ENCODE measurements at regions not wholly inside any gene's neighbourhood (a gene's known extent, or its start where the extent isn't known, plus 50 kb on each side); places are given as distances from the start of the nearest gene placed in this dataset.

DNA sequence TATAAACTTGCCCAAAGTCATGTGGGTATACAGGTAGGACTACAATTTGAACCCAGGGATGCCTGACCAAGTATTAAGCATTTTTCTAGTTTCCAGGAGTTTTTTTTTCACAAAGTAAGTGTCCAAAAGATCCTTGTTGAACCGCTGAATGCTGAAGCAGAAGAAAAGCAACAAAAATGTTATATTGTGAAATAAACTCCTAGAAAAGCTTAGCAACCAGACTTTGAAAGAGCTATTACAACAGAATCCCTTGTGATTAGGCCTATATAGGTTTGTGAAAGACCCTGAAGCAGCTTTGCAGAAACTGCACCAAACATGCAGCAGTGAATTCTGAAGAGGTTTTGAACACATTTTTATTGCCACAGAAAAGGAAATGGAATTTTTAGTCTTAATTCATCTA lies 236.8 kb downstream of the TUSC7 start:
- H3K4me3 ChIP-seq (ENCODE audit: low read depth, low read length), result no peak overlapping the region
- DNase-seq (ENCODE audit: low read depth, low spot score), result no peak
- ChIA-PET CTCF (interaction anchor here (1.4 kb wide), 1 partner anchor 10 kb away, joined by 3 read pairs; no protein-coding TSS in a partner anchor), POLR2A (no interaction called here)
- H3K27me3 ChIP-seq (ENCODE audit: control insufficient read depth, insufficient read depth, low read length), result no peaks in the 10 kb centered on the region
- TF ChIP-seq, protein P1, sequence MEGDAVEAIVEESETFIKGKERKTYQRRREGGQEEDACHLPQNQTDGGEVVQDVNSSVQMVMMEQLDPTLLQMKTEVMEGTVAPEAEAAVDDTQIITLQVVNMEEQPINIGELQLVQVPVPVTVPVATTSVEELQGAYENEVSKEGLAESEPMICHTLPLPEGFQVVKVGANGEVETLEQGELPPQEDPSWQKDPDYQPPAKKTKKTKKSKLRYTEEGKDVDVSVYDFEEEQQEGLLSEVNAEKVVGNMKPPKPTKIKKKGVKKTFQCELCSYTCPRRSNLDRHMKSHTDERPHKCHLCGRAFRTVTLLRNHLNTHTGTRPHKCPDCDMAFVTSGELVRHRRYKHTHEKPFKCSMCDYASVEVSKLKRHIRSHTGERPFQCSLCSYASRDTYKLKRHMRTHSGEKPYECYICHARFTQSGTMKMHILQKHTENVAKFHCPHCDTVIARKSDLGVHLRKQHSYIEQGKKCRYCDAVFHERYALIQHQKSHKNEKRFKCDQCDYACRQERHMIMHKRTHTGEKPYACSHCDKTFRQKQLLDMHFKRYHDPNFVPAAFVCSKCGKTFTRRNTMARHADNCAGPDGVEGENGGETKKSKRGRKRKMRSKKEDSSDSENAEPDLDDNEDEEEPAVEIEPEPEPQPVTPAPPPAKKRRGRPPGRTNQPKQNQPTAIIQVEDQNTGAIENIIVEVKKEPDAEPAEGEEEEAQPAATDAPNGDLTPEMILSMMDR (IDR thresholded peaks at IDR 0.05; ENCODE audit: low read depth, low read length), result no peak
- no peaks in the 10 kb centered on the region for H3K9me3 ChIP-seq (ENCODE audit: control insufficient read depth, insufficient read depth, low read length)
- no peak overlapping the region for H3K27ac ChIP-seq (ENCODE audit: low read depth, low read length)

DNA sequence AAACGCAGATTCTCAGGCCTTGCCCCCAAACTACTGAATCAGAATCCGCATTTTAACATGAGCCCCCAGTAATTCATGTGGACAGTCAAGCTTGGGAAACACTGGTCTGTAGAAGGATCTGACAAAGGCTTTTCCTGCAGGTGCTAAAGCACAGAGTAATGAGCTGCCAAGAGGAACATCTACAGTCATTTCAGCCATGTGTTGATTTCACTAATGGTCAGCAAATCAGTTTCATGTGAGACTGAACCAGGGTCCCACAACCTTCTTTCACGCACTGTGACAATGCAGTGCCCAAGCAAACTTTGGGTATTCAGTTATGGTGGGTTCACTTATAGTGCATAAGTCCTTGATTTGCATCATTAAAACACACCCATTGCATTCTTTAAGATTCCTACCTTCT lies 237.6 kb downstream of the TUSC7 start:
- no peaks in the 10 kb centered on the region for H3K27me3 ChIP-seq (ENCODE audit: control insufficient read depth, insufficient read depth, low read length)
- TF ChIP-seq, protein P1 (IDR thresholded peaks at IDR 0.05; ENCODE audit: low read depth, low read length), result no peak
- CTCF ChIA-PET, result no interaction called here
- H3K9me3 ChIP-seq (ENCODE audit: control insufficient read depth, insufficient read depth, low read length), result no peaks in the 10 kb centered on the region
- H3K27ac ChIP-seq (ENCODE audit: low read depth, low read length), result no peak overlapping the region
- no peak for DNase-seq (ENCODE audit: low read depth, low spot score)
- no peak overlapping the region for H3K4me3 ChIP-seq (ENCODE audit: low read depth, low read length)
- POLR2A ChIA-PET, result no interaction called here

DNA sequence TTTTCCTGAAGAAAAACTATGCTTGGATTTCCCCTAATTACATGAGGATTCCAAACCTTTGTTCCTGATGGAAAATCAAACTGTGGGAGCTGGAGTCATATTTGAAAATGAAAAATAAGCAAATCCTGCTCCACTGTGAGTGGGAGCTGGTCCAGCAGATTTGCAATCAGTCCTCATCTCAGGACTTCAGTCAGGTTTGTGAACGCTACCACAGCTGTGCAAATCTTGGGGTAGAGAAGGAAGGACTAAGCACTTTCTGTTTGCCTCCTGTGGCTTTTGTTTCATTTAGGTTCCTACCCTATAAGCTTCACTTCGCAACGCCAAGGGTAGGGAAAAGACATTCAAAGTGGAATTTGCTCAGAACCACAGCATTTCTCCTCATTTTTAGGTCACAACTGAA lies 238.2 kb downstream of the TUSC7 start:
- no peak for DNase-seq (ENCODE audit: low read depth, low spot score)
- H3K9me3 ChIP-seq (ENCODE audit: control insufficient read depth, insufficient read depth, low read length), result no peaks in the 10 kb centered on the region
- H3K27me3 ChIP-seq (ENCODE audit: control insufficient read depth, insufficient read depth, low read length), result no peaks in the 10 kb centered on the region
- TF ChIP-seq, protein P1 (IDR thresholded peaks at IDR 0.05; ENCODE audit: low read depth, low read length), result no peak
- H3K4me3 ChIP-seq (ENCODE audit: low read depth, low read length), result no peak overlapping the region
- ChIA-PET CTCF (no interaction called here), POLR2A (no interaction called here)
- H3K27ac ChIP-seq (ENCODE audit: low read depth, low read length), result no peak overlapping the region

DNA sequence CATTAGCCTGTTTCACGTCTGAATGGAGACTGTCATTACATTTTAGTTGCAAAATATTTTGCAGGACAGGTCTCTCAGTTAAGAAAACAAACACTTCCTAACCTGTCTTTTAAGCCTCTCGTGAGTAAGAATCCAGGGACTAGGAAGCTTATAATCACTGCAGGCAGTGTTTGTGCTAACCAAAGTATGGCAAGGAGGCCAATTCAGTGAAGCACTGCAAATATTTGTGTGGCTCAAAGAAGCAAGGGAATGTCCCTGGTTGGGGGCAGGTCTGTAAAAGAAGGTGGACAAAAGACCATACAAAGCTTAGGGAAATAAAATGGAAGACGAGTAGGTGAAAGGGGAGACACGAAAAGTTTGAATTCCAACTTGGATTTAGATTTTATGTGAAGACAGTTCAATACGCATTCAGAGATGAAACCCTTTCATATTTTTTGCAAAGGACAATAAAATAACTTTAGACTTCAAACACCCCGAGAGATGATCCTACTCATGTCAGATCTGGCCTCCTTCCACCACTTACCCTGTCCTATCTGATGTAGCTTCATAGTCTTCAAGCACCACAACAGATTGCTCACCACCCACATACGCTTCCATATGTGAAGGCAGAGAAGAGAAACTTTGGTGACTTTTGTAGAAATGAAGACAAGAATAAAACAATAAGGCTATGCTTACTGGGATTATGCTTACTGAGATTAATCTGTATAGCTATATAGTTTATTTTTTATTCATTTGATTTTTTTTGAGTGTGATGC lies 240.9 kb downstream of the TUSC7 start:
- no peak for DNase-seq (ENCODE audit: low read depth, low spot score)
- ChIA-PET CTCF (interaction anchor here (0.6 kb wide), 1 partner anchor 84 kb away, joined by 3 read pairs; no protein-coding TSS in a partner anchor), POLR2A (no interaction called here)
- no peaks in the 10 kb centered on the region for H3K27me3 ChIP-seq (ENCODE audit: control insufficient read depth, insufficient read depth, low read length)
- no peak overlapping the region for H3K27ac ChIP-seq (ENCODE audit: low read depth, low read length)
- H3K4me3 ChIP-seq (ENCODE audit: low read depth, low read length), result no peak overlapping the region
- TF ChIP-seq, protein P1 (IDR thresholded peaks at IDR 0.05; ENCODE audit: low read depth, low read length), result no peak
- no peaks in the 10 kb centered on the region for H3K9me3 ChIP-seq (ENCODE audit: control insufficient read depth, insufficient read depth, low read length)

DNA sequence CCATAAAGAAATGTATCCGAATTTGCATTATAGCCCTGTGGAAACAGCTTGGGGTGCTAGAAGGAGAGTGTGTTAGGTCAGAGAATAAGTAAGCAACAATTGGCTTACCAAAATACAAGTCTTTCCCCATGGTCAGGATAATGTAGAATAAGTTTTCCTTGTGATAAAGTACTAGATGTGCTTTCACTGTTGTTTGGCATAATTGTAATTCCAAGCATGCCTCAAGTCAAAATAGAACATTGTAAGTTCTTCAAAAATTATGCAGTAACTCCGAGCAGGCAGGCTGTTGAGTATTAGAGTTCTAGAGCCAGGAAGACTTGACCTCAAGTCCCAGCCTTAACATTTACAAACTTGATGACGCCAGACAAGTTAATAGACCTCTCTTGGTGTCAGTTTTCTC lies 242.0 kb downstream of the TUSC7 start:
- CTCF ChIA-PET, result no interaction called here
- H3K27ac ChIP-seq (ENCODE audit: low read depth, low read length), result no peak overlapping the region
- POLR2A ChIA-PET, result no interaction called here
- no peaks in the 10 kb centered on the region for H3K9me3 ChIP-seq (ENCODE audit: control insufficient read depth, insufficient read depth, low read length)
- TF ChIP-seq, protein P1 (IDR thresholded peaks at IDR 0.05; ENCODE audit: low read depth, low read length), result no peak
- no peak overlapping the region for H3K4me3 ChIP-seq (ENCODE audit: low read depth, low read length)
- DNase-seq (ENCODE audit: low read depth, low spot score), result no peak
- H3K27me3 ChIP-seq (ENCODE audit: control insufficient read depth, insufficient read depth, low read length), result no peaks in the 10 kb centered on the region
